ENCODE measurements at regions not wholly inside any gene's neighbourhood (a gene's known extent, or its start where the extent isn't known, plus 50 kb on each side); places are given as distances from the start of the nearest gene placed in this dataset.

DNA sequence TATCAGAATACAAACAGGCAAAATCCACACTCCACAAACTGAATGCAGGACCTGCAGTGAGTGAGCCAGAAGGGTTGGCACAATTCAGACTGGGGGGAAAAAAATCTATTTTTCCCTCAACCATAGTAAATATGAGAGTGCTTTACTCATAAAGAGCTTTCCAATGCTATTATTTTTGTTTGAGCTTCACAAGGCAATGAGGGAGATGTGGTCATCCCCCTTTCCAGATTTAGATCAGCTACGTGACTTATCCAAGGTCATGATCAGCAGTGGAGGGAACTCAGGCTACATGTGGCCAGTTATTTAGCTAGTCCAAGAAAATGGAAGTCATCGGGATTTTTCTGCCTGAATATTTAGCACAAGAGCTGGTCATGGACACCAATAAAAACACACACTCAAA is 120.4 kb upstream of the KLF7 start:
- no peak for DNase-seq

DNA sequence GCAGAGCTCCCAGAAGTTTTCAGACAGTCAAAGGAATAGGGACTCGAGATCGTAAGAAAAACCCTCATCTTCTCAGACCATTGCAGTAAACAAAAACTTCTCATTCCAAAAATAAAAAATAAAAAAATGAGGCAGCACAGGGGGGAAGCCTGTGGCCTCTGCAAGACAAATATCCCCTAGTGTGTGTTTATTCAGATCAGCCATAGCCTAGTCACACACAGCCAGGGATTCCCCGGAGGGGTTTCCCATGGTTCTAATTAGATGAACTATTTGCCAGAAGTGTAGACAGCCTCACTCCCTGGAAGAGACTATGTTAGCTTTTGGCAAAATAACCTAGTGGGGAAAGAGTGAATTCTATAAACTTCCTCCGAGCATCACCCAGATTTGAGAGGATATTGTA is 122.9 kb upstream of the KLF7 start:
- no peak for DNase-seq

DNA sequence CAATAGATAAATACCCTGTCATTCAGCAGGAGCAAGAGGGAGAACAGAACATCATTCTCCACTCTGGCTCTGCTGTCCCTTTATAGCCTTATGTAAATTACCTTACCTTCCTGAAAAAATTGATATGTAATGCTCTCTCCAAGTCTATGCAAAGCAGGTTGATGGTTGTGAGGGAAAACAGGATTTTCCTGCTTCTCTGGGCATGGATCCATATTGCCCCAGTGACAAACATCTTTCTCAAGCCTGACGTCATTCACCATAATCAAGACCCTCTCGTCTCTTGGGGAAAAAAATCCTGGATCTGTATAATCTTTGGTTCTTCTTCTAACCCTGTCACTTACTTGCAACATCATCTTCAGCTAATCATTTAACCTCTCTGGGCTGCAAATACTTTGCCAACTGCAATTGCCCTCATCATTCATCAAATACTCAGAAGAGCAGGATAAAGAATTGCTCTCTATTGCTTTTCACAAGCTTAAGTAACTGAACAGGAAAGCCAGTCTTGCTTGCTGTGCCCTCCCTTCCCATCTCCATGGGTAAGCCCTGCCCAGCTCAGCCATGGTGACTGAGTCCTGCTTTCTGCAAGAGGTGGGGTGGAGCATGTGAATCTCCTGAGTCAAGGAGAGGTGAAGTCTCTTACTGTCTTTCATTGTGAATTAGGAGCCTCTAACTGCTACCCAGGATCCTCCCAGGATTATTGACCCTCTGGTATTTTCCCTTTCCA is 123.7 kb upstream of the KLF7 start:
- no peak for DNase-seq

DNA sequence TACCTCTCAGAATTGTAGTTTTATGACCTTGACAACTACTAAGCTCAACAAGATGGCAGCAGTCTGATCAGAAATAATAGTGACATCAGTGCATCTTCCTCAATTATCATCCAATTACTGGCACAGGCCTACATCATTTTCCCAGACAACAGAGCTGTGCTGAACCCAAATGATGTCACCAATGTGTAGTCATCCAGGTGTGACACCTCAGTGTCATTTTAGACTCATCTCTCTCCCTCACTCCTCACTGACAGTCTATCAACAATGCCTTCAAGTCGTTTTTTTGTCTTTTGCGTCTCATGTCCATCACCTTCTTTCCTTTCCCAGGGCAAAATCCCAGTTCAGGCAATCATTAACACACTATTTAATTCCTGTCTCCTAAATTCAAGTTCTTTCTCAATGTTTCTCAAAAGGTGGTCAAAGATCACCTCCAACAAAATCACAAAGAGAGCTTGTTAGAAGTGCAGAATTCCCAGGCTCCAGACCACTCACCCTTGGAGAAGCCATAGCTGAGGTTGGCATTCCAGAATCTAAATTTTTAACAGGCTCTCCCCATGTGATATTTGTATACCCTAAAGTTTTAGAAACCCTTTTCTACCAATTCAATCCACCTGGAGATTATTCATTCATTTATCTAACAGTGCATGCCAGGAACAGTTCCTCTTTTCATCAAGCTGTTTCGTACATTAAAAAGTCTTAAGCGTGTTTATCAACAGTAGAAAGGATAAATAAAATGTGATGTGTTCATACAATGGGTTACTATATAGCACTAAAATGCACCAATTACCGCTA is 125.3 kb upstream of the KLF7 start:
- DNase-seq, result no peak

DNA sequence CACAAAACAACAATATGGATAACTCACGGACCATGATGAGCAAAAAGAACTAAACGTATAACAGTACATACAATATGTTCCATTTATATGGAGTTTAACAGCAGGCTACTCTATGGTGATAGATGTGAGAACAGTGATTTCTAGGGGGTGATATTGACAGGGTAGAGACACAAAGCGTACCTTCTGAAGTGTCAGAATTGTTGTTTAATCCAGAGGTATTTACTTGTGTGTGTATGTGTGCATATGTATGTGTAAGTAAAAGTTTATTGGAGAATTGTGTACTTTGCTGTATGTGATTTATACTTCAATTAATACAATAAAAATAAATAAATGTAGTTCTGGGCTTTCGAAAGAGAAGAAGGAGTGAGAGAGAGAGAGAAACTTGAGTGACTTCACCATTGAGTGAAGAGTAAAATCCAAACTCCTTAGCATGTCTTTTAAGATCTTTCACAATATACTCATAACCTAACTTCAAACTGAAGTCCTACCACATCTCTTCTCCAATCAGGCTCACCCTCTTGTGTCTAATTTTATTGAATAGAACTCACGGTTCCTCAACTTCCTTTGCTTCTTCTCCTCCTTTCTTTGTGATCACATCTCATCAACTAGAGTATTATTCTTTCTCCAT is 126.0 kb upstream of the KLF7 start:
- no peak for DNase-seq

DNA sequence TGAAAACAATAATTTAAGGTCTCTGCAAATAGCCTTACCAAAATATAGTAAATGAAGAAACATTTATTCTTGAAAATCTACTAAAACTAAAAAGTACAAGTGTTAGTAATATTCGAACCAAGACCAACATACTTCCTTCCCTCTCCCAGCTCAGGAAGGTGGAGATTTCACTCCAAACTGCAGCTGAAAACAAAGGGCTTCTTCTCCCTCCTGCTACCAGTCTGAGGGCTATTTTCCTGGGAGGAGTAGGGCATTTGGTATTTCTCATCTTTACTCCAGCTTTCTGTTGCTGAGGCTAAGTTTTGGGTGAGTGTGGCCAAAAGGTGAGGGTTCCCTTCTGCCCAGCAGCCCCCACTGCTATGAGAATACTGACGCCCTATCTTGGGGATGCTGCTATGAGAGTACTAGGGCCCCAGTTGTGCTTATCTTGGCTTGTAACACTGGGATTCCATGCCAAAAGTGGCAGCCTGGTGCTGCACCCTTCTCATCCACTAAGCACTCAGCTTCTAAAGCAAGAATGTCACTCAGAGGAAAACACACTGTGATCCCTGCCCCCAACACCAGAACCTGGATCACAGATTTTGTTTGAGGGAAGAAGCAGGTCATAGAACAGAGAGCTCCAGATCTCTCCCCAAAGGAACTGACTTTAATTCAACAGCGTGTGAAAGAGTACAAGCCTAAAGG is 130.7 kb upstream of the KLF7 start:
- no peak for DNase-seq

DNA sequence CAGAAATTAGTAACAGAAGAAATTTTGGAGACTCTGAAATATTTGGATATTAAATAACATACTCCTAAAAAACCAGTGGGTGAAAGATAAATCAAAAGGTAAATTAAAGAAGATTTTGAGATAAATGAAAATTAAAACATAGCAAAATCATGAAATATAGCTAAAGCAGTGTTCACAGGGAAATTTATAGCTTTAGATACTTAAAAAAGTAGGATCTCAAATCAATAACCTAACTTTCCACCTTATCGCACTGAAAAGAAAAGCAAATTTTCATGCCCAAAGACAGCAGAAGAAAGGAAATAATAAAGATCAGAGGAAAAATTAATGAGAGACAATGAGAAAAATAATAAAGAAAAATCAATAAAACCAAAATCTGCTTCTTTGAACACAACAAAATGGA is 135.1 kb upstream of the KLF7 start:
- DNase-seq, result no peak

DNA sequence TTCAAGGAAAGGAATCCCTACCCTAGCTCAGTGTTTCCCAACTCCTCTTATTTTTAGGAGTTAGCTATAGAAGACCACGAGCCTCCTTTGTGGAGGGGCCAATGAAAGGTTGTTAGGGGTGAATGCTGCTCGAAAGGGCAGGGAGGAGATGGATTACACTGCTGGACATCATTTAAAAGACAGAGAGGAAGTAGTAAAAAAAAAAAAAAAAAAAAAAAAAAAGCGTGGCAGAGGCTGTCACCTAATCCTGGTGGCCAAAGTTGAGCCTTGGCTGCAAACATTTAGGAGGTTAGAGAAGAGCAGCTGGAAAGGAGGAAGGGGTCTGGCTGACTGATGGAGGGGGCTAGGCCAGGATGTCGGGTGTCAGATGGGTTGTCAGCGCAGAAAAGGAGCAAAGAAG is 139.0 kb upstream of the KLF7 start:
- DNase-seq, result no peak

DNA sequence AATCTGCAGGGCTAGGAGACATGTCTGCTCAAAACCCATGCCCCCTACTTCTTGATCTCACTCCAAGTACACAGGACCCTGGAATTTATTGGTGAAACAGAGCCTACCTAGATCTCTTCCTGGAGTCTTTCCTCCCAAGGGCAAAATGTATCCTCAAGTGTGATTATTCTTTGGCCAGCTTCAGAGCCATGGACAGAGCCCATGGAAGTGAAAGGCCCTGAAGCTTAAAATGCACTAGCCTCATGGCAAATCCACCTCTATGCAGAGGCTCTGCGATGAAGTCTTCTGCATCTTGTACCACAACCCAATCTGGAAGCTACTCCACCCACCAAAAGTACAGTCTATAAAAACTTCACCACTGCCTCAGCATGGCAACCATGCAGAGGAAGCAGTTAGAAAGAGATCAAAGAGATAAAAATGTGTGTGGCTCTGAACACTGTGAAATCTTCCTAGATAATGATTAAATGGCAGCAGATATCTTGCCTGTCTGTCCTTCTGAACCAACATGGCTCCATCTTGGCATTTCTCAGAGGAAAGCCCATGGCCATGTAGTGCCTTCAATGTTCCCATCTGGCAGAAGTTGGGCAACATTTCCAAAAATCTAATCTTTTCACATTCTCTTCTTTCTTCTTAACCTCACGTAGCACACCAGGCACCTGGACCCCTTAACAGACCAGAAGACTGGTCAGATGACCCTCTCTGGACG is 142.9 kb upstream of the KLF7 start:
- DNase-seq, result no peak

DNA sequence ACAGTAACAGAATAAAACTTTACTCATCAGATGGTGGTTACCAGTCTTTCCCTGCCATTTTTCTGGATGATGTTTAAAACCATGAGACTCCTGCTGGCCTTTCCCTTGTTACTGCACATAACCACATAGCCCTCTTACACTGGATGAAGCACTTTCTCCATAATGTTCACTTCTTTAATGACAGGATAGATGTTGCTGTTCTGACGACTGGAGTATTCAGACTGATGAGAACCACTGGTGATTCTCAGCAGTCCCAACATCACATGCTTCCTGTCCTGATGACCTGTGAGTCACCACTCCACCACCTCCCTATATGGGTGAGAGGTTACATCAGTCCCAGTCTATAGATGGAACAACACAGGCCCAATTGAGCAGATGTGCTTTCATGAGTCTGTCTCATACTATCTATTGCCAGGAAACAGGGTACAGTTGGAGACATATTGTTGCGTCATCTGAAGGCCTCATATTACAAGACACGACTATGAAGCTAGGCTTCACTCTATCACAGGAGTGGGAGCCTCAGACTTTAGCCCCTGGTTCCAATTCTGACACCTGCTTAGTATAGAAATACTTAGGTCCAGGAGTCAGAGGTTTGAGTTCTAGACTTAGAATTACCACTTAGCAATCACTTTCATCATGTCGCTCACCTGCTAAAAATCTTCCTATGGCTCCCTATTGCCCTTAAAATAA is 145.7 kb upstream of the KLF7 start:
- DNase-seq, result peak in 4 of 58 donors; percentile 2 to 16 (median 4)

DNA sequence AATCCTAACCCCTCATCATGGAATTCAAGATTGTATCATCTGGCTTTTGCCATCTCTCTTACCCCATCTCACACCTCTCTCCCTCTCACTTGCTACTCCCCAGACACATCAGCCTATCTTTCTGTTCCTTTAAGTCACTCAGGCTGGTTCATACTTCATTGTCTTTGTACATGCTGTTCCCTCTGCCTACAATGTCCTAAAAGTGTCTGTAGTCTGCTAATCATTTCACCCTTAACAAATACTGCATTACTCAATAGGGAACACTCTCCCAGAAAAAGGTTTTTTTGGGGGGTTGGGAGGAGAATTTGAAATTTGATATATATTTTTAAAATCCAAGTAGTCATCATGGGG is 146.2 kb upstream of the KLF7 start:
- no peak for DNase-seq

DNA sequence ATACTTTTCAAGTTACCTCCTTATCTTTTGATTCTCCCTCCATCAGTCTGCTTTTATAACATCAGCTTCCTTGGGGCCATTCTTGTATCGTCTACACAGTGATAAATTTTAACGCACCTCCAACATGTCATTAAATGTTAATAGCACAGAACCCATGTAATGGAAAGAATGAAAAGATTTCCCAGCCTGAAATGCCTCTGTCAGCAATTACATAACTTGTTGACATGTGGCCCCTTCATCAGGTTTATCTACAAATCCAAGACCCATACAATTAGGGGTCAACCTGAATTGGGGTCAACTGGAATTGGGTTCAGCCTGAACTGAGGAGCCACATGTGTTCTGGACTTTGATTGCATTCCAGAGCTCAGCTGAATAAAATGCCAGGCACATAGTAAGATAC is 148.2 kb upstream of the KLF7 start:
- DNase-seq, result no peak

DNA sequence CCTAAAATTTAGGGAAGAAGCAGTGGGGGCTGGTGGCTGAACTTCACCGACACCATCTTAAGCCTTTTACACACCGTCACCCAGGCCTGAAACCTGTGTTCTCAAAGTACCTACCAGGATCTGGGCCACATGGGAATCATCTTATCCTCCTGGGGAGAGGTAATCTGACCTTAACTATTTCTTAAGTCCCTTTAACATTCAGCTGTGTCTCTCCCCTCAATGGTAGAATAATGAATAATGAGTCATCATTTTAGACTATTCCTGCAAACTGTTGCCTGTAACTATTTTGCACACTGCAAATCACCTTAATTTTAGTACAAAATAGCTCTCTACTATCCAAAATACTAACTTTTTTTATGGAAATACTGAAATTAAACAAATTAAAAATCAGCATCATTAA is 149.4 kb upstream of the KLF7 start:
- no peak for DNase-seq

DNA sequence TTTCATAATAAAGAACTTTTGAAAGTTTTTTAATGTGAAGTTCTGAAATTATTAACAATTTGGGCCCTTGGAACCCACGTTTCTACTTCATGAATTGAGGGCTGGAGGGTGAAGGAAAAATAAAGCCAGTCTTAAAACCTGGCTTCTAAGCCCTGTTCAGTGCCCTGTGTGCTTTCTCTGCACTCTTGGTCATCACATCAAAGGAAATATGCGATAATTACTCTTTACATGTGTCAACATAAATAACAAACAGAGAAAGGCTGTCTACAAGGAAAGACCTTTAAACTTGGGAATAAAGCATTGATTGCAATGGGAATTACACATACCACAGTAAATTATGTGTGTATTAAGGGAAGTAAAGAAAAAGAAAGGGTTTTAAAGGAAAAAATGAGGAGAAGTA is 150.7 kb upstream of the KLF7 start:
- no peak for DNase-seq

DNA sequence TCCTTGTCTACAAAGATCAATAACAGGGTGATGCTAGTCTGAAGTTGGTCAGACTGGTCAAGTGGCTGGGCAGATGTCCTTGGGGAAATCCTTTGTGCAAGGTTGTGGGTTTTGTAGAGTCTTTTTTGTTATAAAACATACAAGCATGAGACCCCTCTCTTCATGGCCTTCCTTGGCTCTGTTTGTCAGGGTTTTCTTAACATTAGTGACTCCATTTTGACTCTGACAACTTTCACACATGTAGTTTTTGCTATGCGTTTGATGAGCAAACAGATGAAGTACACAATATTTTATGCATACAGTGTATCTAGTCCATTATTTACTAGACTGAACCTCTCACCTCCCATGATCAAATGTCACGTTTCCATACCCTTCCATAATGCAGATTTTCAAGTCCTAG is 151.2 kb upstream of the KLF7 start:
- DNase-seq, result no peak

DNA sequence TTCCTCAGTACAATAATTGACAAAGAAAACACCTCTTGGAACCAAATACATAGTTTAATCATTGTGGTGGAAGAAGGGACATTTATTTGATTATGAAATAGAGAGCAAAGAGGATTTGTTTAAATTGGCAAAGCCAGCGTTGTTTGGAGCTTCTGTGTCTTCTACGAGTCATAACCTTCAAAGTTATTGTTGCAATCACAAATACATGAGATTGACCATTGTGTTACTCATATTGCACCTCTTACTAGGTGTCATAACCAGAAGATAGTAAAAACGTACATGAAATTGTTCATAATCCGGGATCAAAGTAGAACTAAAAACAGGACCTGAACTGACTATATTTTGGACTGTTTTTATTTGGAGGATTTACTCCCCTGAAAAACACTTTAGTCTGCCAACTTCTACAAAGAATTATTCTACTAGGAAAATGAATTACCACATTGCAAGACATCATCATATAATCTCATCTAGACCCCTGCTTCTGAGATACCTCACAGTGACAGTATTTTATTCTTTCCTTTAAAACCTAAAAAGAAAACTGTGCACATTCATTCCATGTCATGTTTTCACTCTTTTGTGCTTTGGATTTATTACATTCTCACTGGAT is 151.7 kb upstream of the KLF7 start:
- DNase-seq, result no peak

DNA sequence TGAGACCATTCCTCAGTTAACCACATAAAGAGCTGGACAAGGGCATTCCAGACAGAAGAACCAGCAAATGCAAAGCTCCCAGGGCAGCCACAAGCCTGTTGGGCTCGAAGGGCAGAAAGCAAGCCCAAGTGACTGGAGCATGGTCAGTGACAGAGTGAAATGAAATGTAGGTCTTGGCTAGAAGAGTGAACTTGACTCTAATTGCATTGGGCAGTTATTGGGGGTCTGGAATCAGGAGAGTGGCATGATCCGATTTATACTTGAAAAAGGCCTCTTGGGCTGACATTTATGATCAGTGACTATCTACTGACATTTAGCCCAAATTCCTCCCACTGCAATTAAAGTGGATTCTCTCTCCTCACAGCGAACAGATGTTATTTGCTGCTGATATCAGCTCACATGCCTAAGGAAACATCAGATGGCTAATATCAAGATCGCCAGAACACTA is 152.5 kb upstream of the KLF7 start:
- no peak for DNase-seq

DNA sequence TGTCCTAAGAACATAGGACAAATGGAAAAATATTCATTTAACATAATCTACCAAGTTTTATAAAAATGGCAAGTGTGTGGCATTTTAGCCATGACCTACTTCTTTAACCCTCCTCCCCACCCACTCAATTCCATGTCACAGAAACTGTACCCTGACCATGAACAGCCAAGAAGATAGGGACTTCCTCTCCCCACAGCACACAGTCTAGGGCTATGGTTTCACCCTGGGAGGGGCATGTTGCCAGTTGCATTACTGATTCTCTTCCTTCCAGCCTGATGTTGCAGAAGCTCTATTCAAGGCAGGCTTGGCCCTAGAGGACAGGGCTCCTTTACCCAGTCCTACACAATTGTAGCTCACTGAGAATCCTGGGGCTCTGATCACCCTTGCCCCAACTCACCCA is 153.6 kb upstream of the KLF7 start:
- no peak for DNase-seq

DNA sequence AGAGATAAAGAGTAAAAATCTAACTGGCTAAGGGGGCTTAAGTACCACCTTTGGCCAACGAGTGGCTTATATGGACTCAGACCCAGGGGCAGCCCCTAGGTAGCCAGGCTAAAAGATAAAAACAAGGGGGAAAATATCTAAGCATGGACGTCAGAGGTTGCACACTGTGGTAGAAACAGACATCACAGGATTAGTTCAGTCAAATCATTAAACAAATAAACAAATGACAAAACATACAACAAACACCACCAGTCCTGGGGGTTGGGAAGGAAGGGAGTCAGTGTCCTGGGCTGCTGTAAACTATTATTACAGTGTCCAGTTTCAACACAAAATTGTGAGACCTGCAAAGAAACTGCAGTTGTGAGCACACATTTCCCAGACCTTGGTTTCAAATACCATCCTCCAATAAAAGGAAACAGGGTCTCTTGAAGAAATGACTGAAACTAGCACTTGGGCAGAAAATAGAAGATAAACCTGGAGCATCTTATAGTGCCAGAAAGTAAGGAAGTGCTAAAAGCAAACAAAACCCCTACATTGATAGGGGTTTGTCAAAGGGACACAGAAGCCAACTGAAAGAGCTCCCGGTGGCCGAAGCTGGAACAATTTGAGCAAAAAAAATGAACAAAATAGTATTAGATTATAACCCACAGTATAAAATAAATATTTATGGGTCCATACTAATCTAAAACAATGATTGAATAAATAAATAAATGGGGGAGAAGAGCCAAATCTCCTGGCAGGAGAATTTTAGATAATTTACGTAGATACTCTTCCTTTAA is 154.8 kb upstream of the KLF7 start:
- no peak for DNase-seq

DNA sequence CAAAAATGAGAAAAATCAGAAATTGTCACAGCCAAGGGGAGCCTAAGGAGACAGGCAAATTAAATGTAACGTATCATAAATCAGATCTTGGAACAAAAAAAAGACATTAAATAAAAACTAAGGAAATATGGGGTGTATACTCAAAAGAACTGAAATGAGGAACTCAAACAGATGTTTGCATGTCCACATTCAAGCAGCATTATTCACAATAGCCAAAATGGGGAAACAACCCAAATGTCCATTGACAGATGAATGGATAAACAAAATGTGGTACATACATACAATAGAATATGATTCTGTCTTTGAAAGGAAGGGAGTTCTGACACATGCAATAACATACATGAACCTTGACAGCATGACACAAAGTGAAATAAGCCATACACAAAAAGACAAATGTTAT is 155.8 kb upstream of the KLF7 start:
- DNase-seq, result no peak

Measured in anterior cingulate cortex (tissue), 58 donors.